Fibroblast of skin of abdomen (primary cell): ENCODE measurements at regions not wholly inside any gene's neighbourhood (a gene's known extent, or its start where the extent isn't known, plus 50 kb on each side); places are given as distances from the start of the nearest gene placed in this dataset.
A peak's percentile ranks its signal among the peaks of the same experiment; 100 is the strongest.

Experiments
- DNase-seq: peaks from one replicate; pipeline ENCODE4 v3.0.0-alpha.2; 2013

DNA sequence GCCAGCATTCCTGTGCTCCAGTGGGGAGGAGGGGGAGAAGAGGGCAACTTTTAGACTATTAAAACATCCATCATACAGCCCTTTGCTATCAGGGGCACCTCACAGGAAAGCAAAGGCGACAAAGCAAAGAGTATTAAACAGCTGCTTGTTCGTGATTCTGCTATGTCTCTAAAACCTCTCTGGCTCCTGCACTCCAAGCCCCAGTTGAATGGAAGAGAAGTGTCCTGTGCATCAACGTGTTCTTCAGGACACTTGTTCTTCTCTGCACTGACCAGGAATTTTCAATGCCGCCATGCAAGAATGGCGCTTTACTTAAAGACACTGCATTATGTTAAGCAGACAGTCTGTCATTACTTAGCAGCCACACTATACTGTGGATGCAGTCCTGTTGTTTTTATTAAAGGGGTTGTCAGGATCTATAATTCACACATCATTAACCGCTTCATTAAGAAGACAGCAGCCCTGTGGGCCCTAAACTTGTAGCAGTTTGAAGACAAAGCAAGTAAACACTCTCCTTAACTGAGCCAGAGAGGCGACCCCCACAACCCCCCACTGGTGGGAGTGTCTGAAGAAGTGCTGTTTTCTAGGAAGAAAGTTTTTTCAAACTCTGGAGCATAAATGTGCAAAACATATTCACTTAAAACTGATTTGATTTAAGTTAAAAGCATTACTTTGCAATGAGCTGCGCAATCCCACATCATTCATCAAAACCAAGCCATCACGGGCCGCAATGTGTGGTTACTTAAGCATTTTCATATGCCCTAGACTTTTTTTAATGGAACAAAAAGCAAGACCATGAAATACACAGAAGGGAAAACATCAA is 164.5 kb downstream of the ZNF608 start:
- peak; percentile 89 for DNase-seq

DNA sequence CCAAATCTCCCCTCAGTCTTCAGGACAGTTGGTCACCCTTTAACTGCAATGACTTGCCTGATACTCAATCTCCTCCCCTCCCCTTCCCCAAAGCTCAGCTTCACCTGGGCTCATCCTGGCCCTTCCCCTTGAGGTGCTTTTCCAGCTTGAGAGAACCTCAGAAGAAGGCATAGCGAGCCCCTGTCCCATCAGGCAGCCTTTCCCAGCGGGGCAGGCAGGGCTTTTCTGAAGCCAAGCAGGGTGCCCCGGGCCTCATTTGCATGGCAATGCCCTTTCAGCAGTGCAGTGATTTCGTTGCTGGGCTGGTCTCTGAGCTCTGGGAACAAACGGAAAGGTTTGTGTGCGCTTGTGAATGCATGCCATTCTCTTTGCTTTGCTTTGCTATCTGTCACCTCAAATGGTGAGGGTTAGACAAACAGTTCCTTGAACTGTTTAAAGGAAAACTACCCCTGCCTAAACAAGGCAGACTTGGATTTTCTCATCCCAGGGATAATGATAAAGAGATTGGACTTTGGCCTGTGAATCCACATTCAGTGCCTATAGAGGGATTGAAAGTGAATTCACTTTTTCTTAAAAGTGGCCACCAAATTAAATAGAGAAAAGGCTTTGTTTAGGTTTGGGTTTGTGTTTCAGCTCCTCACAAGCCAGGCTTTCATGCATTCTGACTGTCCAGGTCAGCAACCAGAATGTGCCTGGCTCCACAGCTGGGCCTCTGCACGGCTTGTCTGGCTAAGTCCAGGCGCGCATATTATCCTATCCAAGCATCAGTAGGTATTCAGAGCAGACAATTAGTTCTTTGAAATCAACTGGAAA is 165.3 kb downstream of the ZNF608 start:
- DNase-seq: no peak

DNA sequence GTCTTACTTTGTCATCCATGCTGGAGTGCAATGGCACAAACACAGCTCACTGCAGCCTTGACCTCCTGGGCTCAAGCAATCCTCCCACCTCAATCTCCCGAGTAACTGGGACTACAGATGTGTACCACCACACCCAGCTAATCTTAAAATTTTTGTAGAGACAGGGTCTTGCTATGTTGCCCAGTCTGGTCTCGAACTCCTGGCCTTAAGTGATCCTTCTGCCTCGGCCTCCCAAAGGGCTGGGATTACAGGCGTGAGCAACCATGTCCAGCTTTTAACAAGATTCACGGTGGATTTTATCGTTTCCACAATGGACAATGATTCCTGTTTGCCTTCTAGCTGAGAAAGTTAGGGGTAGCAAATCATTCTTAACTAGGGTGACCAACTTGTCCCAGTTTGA is 165.9 kb downstream of the ZNF608 start:
- no peak for DNase-seq

DNA sequence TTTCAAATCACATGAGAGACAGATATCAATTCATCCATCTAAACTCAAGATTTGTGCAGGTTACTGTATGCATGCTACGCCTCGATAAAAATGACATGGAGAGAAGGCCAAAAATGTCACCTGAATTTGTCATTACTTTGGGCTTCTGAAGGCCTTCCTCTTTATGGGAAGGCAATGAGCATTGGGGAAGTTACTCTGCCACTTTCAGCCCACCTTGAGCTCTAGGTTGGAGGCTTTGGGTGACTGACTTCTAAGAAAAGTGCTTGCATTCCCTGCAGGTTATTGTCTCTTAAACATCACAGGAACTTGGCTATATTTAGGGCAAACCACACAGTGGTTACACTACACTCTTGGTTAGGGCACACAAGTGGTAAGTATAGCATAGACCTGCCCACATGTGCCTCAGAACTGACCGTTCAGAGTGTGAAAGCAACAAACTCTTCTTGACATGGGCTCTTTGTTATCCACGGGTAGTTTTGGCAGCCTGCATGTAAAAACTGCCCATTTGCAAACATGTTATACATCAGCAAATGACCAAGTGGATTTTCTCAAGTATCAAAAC is 169.5 kb downstream of the ZNF608 start:
- DNase-seq: no peak

DNA sequence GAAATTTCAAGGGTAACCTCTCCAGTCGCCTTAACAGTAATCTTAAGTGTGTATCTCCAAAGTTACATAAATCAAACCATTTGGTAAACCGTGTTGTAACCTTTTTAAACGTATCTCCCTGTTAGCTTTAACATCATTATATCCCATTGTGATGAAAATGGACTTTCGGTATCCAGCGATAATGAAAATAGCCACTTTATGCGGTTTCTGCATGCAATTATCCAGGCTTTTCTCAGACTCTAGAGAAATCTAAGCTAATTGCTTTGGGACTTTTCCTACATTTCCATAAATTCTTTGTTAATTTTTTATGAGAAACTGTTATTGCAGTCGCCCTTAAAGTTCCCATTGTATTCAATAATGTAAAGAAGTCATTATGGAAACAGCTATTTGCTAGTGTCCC is 170.7 kb downstream of the ZNF608 start:
- DNase-seq: no peak

DNA sequence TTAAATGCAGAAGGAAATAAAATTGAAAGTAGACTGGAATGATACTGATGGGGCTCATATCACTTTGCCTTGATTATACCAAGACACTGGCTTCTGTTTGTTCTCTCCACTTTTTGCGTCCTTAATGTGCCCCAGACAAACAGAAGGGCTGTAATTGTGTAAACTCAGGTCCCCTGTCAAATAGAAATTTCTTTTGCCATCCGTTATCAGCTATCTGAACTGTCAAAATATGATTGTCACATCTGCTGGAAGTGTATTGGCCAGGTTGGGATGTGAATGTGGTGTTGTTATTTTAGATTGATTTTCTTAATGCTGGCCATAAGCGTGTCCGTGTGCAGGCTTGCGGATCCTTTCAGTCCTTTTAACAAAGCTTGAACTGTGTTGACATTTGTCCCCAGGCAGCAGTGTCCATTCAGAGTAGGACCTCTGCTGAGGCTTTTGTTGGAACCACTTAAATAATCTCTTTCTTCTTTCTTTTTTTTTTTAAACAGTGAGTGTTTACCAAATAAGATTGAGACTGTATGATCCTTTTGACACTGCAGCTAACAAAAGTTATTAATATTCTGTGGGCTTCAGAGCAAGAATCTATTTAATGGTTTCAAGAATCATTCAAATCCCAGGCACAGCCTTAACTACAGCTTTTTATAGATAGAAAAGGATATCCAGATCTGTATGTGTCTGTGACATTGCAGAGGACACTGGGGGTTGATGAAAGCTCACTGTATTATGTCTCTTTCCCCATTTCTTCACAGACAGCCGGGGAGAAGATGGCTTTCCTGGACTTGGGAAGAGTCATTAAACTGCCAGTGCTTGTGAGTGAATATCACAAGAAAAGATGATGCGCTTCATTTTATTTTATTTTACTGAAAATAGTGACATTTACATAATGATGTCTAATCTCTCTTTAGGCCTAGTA is 171.7 kb downstream of the ZNF608 start:
- no peak for DNase-seq

DNA sequence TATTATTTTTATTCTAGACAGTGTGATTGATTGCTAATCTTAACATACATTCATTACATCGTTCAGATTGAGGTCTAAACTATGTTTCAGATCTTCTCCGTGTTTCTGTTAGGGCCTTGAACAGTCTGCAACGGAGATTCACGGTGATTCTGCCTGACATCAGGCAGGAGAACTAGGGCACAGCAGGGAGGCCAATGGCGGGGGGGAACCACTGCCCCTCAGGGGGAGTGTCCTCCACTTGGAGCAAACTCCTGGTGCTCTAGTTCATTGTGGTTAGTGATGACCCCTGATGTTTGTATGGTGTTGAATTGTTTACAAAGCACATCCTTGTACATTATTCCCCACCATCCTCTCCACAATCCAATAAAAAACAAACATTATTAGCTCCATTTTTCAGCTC is 173.5 kb downstream of the ZNF608 start:
- DNase-seq: no peak

DNA sequence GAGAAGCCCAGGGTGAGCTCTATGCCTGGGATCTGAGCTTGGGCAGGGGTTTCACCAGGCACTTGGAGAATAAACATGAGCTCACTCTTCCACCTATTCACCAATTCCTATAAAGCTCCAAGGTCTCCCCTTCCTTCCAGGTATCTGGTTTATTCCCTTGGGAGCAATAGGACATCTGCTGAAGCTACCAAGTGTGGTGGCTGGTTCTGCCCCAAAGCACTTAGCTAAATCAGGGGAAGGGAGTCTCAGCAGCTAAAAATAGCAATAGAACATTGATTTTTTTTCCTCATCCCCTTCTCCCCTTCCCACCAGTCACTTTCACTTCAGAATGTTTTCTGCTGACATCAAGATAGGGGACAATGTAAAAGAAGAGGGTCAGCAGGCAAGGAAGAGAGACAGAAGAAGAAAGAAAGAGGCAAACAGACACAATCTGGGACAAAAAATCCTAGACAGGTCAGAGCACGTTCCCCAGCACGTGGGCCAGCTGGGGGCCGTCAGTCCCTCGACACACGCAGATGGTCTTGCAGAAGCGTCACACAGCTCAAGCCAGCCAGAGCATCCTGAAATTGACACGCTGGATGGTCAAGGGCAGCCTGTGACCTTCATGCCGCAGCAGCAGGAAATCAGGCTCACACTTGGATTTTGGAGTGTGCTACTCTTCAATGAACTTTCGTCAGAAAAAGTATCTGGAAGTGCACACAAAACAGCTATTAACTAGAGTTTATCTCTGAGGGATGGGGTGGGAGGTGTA is 176.0 kb downstream of the ZNF608 start:
- no peak for DNase-seq

DNA sequence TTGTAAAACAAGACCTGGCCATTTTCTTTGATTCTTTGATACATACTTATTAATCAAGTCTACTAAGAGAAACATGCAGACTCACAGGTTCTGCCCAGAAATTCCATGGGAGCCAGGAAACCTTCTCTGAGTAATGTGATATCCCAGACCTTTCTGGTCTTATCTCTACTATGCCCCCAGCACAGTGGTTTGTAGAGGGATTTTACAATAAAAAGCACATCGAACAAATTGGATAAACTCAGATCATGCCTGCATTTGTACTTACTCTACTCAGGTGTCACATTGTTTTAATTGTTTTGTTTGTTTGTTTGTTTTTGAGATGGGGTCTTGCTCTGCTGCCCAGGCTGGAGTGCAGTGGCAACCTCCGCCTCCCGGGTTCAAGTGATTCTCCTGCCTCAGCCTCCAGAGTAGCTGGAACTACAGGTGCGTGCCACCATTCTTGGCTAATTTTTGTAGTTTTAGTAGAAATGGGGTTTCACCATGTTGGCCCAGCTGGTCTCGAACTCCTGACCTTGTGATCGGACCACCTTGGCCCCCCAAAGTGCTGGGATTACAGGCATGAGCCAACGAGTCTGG is 179.5 kb downstream of the ZNF608 start:
- DNase-seq: no peak

DNA sequence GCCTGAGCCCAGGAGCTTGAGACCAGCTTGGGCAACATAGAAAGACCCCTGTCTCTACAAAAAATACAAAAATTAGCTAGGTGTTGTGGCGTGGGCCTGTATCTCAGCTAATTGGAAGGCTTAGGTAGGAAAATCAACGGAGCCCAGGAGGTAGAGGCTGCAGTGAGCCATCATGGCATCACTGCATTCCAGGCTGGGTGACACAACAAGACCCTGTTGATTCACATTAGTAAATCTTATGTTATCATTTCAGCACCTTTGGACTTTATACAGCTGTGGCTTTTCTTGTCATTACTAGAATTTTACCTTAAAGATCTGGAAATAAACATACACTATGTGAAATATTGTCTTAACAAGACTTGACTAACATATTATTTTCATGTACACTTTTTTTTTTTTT is 185.0 kb downstream of the ZNF608 start:
- DNase-seq: no peak

DNA sequence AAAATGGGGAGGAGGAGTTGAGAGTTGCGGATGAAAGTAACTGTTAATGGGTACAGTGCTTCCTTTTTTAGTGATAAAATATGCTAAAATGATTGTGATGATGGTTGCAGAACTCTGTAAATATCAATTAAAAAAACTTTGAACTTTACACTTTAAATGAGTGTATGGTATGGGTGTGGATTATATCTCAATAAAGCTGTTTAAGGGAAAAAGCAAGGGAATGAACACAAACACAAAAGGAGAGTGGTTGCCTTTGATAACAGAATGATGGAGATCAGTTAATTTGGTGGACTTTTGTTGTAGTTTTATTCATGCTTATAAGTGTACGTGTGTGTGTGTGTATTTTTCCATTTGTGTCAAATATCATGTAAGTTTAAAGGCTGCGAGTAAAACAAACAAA is 186.1 kb downstream of the ZNF608 start:
- DNase-seq: no peak

DNA sequence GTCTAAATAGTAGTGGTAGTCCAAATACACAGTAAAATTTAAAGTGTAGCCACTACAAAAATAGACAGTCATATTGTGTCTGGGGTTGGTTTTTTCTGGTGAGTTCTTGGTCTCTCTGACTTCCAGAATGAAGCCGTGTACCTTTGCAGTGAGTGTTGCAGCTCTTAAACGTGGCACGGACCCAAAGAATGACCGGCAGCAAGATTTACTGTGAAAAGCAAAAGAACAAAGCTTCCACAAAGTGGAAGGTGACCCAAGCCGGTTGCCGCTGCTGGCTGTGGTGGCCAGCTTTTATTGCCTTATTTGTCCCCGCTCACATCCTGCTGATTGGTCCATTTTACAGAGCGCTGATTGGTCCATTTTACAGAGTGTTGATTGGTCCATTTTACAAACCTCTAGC is 188.7 kb downstream of the ZNF608 start:
- no peak for DNase-seq

DNA sequence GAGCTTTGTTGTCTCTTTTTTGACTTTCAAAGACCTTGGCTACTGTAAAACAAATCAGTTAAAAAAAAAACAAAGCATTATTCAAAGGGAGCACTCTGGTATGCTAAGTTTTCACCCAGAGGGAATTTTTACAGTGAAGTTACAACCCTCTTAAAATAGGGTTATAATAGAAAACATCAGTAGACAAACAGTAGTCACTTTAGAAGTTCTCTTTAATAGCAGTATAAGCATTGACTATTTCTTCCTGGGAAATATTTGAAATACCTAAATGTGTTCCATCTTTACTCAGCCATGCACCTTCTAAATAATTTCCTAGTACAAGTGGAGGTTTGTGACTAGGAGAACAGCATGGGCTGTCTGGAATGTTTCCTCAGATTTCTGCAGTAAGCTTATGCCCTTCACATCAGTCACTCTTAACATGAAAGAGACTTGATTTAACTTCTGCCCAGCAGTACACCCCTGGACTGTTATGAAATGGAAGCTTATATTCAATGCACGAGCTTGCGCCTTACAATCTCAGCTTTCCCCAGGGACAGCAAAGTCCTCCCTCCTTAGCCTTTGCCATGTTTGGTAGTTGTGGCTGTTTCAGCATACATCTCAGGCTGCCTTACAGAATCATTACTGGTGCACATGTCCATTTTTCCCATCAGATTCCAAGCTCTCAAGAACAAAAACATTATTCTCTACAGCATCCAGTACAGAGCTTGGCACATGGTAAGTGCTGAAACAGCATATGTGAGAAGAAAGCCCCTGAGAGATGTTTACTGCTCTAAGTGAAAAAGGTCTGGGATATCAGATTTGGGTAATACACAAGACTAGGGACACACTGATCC is 191.5 kb downstream of the ZNF608 start:
- DNase-seq: peak; percentile 2

DNA sequence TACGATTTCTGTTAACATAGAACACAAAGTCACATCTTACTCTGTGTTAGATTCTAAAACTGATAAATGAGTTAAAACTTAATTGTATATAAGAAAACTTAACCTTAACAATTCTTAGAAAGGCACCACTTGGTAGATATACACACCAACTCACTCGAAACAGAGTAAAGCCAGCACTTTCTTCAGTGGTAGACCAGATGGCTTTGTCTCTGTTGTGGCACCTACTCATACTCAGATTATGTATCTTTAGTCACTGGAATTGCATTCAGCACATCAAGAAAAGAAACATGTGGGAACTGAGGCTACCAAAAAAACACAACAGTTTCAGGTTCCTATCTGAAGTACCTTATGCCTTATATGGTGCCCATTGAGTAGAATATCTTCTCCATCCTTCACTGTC is 192.5 kb downstream of the ZNF608 start:
- DNase-seq: no peak

DNA sequence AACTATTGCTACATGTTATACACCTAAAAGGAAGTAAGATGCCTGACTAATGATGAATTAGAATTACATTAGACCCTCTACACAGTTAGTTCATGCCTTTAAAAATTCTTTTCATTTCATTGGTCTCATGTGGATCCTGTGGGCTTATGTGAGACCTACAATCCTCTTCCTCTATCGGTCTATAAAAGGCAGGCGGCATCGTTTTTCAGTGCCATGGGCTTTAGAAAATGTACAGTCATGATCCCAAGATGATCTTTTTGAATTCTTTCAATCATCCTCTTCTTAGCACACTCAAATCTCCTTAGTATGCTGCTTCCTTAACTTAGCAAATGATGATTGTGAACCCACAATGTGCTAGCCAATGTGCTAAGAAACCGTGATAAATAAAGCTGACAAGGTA is 193.9 kb downstream of the ZNF608 start:
- no peak for DNase-seq

DNA sequence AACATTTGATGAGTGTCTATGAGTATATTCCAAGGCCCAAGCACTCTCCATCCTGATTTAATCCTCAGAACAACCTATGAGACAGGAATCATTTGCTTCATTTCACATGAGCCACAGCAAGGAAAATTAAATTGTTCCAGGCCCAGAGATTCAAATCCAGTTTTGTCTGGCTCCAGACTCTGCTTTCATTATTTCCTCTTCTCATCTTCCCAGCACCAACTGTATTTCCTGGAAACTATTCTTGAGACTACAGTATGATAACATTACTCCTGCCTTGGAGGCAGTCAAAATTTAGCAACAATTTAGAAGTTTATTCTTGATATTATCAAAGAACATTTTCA is 194.5 kb downstream of the ZNF608 start:
- DNase-seq: no peak

DNA sequence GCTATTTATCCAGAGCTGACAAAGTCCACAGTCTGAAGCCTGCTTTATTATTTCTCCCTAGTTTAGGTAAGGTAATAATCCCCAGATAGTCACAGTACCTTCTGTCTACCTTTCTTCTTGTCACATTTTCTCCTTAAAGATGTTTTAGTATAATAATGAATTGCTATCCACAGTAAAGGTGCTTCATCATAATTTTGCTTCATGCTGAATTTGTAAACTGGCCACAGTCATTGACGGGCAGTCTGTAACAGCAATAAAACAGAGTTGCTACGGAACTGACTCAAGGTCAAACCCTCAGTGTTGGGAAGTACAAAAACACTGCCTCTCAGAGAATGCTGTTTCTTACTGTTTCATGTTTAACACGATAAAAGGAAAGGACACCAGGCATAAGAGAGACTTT is 195.7 kb downstream of the ZNF608 start:
- DNase-seq: no peak

DNA sequence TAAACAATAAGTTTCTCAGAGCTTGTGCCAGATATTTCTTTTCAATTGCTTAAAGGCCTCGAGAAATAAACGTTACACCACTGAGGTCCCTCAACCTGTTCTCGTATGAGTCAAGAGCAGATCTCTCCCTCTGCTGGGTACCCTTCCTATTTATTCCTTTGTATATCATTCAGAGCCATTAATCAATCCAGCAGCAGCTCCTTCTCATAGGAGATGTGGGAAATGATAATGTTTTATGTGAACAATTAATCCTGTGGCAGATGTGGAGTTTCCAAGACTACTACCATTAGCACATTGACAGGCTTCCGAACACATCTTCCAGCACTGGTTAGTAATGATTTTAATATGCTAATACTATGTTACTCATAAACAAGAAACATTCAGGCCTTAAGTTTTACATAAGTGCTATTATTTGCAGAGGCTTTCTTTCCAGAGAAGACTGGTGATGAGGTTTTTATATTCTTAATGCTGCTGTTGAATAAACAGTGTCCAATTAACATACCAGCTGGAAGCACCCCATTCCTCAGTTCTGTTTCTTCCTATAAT is 196.5 kb downstream of the ZNF608 start:
- no peak for DNase-seq

DNA sequence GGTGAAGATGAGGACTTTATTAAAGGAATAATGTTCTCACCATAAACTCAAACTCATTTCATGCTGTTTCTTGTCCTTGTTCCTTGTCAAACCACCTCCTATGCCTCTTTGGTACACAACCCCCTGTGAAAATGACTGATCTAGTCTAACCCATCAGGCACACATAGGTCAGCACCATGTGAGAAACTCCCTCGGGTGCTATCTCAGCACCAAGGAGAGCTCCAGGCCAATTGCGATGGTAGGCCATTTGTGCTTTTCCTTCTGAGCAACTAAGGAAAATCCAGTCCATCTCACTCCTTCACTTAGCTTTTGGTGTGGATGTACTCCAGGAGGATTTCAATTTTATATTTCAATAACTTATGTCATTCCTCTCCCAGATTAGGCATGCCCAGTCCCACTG is 199.8 kb downstream of the ZNF608 start:
- DNase-seq: peak; percentile 34

DNA sequence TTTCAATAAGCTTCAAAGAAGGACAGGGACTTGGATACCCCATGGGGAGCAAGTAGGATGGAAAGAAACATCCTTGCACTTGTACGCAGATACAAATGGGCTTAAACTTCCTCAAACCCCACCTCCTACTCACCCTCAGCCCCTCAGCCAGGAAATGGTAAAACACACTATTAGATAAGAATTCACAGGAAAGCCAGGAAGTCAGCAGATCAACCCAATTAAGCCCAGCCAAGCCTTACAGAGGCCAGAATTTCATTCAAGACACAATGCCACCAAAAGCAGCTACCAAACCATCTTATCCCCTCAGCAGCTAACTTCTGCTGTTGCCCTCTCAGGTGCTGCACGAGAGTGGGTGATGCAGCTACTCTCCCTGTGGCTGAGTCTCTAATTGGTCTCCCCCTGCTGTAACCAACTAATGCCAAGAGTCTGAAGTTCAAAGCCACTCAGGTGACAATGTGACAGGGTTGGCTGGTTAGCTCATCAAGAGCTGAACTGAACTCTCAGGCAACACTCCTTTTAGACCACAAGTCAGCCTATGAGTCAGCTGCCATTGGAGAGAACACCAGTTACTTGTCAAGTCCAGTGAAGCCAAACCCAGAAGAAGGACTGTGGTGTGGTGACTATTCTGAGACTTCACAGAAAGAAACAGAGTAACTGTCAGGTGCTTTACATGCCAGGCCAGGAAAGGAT is 201.9 kb downstream of the ZNF608 start:
- no peak for DNase-seq
